SK-N-SH (cell line): ENCODE measurements at regions not wholly inside any gene's neighbourhood (a gene's known extent, or its start where the extent isn't known, plus 50 kb on each side); places are given as distances from the start of the nearest gene placed in this dataset.

ENCODE experiments used
- CTCF ChIA-PET: fragments of 300-600, 350-600 bp; formaldehyde crosslinking; extraction: SDS; loops from one replicate; lab custom pipeline; 2021; lab: Yijun Ruan, JAX
- POLR2A ChIA-PET: fragments of 350-600 bp; sonication (Branson Sonifier 250); formaldehyde crosslinking; extraction: SDS; loops from one replicate; lab custom pipeline; 2020; ENCODE audit warnings: antibody characterized with exemption, inconsistent platforms; lab: Yijun Ruan, JAX
- DNase-seq: peaks from one replicate; pipeline ENCODE4 v3.0.0; 2012
- H2AFZ ChIP-seq: fragments of 200-600 bp; sonication (generic); 2 replicates; pipeline ENCODE4 v1.8.1; 2016; ENCODE audit warnings: antibody characterized with exemption, mild to moderate bottlenecking, low read depth
- H3F3A ChIP-seq: fragments of 200-600 bp; sonication (generic); replicated peaks from 2 replicates; pipeline ENCODE3; 2016; ENCODE audit warnings: antibody characterized with exemption, mild to moderate bottlenecking; ENCODE audit not compliant: insufficient read depth
- H3K27ac ChIP-seq, 2 experiments: fragments of 200-500 bp in 1 of 2; fragments of 200-600 bp in 1 of 2; sonication (Bioruptor generic) in 1 of 2; sonication (generic), shearing (Covaris generic) in 1 of 2; 2 replicates each; pipeline versions ENCODE4 v1.5.1 to v1.6.1; 2014 to 2016; ENCODE audit warnings: low read depth in 2 of 2, inconsistent platforms in 1 of 2, low read length in 1 of 2, mild to moderate bottlenecking in 1 of 2, mixed read lengths in 1 of 2
- H3K27me3 ChIP-seq: fragments of 200-600 bp; sonication (generic), shearing (Covaris generic); 2 replicates; pipeline ENCODE4 v1.6.1; 2016; ENCODE audit warnings: mixed run types; ENCODE audit not compliant: insufficient read depth
- H3K36me3 ChIP-seq, 2 experiments: fragments of 200-500 bp in 1 of 2; fragments of 200-600 bp in 1 of 2; sonication (Bioruptor generic) in 1 of 2; sonication (generic) in 1 of 2; replicated peaks in 1 of 2; 2 replicates each; pipeline versions ENCODE3 to v1.5.1; 2014 to 2016; ENCODE audit warnings: low read length in 1 of 2, mild to moderate bottlenecking in 1 of 2; ENCODE audit not compliant: insufficient read depth in 2 of 2, control insufficient read depth in 1 of 2
- H3K4me1 ChIP-seq, 2 experiments: fragments of 200-500 bp in 1 of 2; fragments of 200-600 bp in 1 of 2; sonication (Bioruptor generic) in 1 of 2; sonication (generic), shearing (Covaris generic) in 1 of 2; 2 replicates each; pipeline versions ENCODE4 v1.5.1 to v1.6.1; 2014 to 2016; ENCODE audit warnings: low read depth in 1 of 2, low read length in 1 of 2, mixed run types in 1 of 2; ENCODE audit not compliant: insufficient read depth in 2 of 2, control insufficient read depth in 1 of 2
- H3K4me2 ChIP-seq: fragments of 200-600 bp; sonication (generic), shearing (Covaris generic); 2 replicates; pipeline ENCODE4 v1.6.1; 2017; ENCODE audit warnings: mixed run types
- H3K4me3 ChIP-seq, 2 experiments: fragments of 200-500 bp in 1 of 2; fragments of 200-600 bp in 1 of 2; sonication (Bioruptor generic) in 1 of 2; sonication (generic), shearing (Covaris generic) in 1 of 2; 2 replicates each; pipeline versions ENCODE4 v1.5.1 to v1.8.1; 2014 to 2016; ENCODE audit warnings: low read depth in 2 of 2, inconsistent platforms in 1 of 2, low read length in 1 of 2, mild to moderate bottlenecking in 1 of 2, mixed read lengths in 1 of 2, moderate library complexity in 1 of 2
- H3K79me2 ChIP-seq: fragments of 200-600 bp; sonication (generic); 2 replicates; pipeline ENCODE4 v1.8.1; 2017; ENCODE audit warnings: mild to moderate bottlenecking; ENCODE audit not compliant: insufficient read depth
- H3K9ac ChIP-seq: fragments of 200-600 bp; sonication (generic); 2 replicates; pipeline ENCODE4 v1.6.1; 2017; ENCODE audit warnings: mixed run types
- H3K9me2 ChIP-seq: fragments of 200-600 bp; sonication (generic); 2 replicates; pipeline ENCODE4 v1.6.1; 2017; ENCODE audit warnings: mixed run types
- H3K9me3 ChIP-seq: fragments of 200-600 bp; sonication (generic); 2 replicates; pipeline ENCODE4 v1.6.1; 2017; ENCODE audit warnings: mixed run types, mild to moderate bottlenecking, moderate library complexity
- H4K20me1 ChIP-seq: fragments of 200-600 bp; sonication (generic); 2 replicates; pipeline ENCODE4 v1.6.1; 2017; ENCODE audit warnings: mild to moderate bottlenecking, mixed run types; ENCODE audit not compliant: insufficient read depth
- GABPA ChIP-seq: IDR thresholded peaks from 2 replicates; pipeline ENCODE4 v1.4.0; 2012; ENCODE audit warnings: low read depth, mild to moderate bottlenecking
- NRF1 ChIP-seq: IDR thresholded peaks from 2 replicates; pipeline ENCODE4 v1.6.1; 2012; ENCODE audit warnings: low read depth, mild to moderate bottlenecking, low read length
- POLR2AphosphoS5 ChIP-seq: IDR thresholded peaks from 2 replicates; pipeline ENCODE4 v1.6.1; 2012; ENCODE audit warnings: low read depth, low read length
- RAD21 ChIP-seq: IDR thresholded peaks from 2 replicates; pipeline ENCODE4 v1.6.1; 2012; ENCODE audit warnings: mild to moderate bottlenecking, low read length
- RXRA ChIP-seq: IDR thresholded peaks from 2 replicates; pipeline ENCODE4 v1.4.0; 2012; ENCODE audit warnings: low read depth, mild to moderate bottlenecking, borderline replicate concordance
- TAF1 ChIP-seq: IDR thresholded peaks from 2 replicates; pipeline ENCODE4 v1.6.1; 2012; ENCODE audit warnings: low read depth, mild to moderate bottlenecking, low read length, moderate library complexity, borderline replicate concordance
- TCF12 ChIP-seq: IDR thresholded peaks from 2 replicates; pipeline ENCODE4 v1.4.0; 2012
- WGBS: methylation state at CpG from one replicate; pipeline ENCODE4 v1.1.6; 2017; ENCODE audit warnings: low lambda C conversion rate; 5-methylcytosine and 5-hydroxymethylcytosine counted together
- TF ChIP-seq, protein P1 (sequence below): fragments of 200-600 bp; sonication (generic); IDR thresholded peaks from 2 replicates; pipeline ENCODE4 v1.6.1; 2017; ENCODE audit warnings: antibody characterized with exemption, mild to moderate bottlenecking, moderate library complexity
- TF ChIP-seq, protein P2 (sequence below): IDR thresholded peaks from 2 replicates; pipeline ENCODE4 v1.4.0; 2012; ENCODE audit warnings: low read depth, borderline replicate concordance

DNA sequence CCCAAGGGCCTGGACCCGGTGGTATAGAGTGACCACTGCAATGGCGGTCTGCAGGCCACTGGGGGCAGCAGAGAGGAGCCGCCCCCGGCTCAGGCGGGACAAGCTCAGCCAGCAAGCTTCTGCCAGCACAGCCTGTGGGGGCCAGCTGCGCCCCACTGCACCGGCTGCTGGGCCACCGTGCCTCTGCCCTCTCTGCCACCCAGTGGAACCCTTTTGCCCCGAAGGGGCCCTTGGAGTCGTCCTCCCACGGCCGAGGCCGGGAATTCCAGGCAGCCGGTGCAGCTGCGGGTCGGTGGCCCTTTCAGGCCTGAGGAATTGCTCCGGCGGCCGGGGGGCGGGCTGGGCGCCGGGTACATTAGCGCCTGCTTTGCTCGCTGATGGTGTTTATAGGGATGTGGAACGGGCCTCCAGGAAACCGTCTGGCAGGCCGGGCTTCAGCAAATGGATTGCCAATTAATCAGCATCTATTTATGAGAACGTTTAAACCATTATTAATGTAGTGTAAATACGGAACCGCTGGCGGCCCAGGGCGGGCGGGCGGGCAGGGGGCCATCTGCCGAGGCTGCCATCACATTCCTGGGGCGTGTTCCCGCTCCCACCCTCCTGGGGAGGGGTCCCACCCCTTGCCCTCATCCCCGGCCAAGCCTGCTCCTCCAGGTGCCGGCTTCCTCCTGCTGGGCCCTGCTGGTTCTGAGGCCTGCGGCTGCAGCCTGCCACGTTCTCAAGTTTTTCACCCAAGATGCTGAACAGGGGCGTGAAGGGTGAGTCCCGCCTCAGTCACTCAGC, 127.4 kb downstream of the BARX1 start:
- Histone ChIP-seq H2AFZ (0 out of 2 replicates have a peak overlapping the region, but pooled peaks have one; percentile 46), H3F3A (no peaks in the 10 kb centered on the region), H3K27me3 (no peaks in the 10 kb centered on the region), H3K4me2 (peak overlapping the region; percentile 59; the same call in 1 of the 2 replicates), H3K79me2 (no peaks in the 10 kb centered on the region), H3K9me3 (no peaks in the 10 kb centered on the region), H3K36me3 (no peaks in the 10 kb centered on the region), H3K27ac (no peak overlapping the region), H3K9ac (no peak overlapping the region), H3K4me1 (no peaks in the 10 kb centered on the region; a peak in 1 of 4 replicates), H3K4me3 (peak overlapping the region; percentile 32 to 39; a peak in 3 of 4 replicates), H4K20me1 (no peaks in the 10 kb centered on the region), H3K9me2 (no peaks in the 10 kb centered on the region)
- CTCF ChIA-PET = interaction anchor here (0.6 to 2.0 kb wide), 32 partner anchors 8 to 401 kb away, joined by 3 to 11 read pairs (median 4); no protein-coding TSS in a partner anchor
- POLR2A ChIA-PET = no interaction called here
- TF ChIP-seq, protein P1, sequence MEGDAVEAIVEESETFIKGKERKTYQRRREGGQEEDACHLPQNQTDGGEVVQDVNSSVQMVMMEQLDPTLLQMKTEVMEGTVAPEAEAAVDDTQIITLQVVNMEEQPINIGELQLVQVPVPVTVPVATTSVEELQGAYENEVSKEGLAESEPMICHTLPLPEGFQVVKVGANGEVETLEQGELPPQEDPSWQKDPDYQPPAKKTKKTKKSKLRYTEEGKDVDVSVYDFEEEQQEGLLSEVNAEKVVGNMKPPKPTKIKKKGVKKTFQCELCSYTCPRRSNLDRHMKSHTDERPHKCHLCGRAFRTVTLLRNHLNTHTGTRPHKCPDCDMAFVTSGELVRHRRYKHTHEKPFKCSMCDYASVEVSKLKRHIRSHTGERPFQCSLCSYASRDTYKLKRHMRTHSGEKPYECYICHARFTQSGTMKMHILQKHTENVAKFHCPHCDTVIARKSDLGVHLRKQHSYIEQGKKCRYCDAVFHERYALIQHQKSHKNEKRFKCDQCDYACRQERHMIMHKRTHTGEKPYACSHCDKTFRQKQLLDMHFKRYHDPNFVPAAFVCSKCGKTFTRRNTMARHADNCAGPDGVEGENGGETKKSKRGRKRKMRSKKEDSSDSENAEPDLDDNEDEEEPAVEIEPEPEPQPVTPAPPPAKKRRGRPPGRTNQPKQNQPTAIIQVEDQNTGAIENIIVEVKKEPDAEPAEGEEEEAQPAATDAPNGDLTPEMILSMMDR = peak; percentile 64
- peak; percentile 49; the same call in 1 of the 2 replicates for TF ChIP-seq RAD21
- TF ChIP-seq POLR2AphosphoS5 = no peak
- peak; percentile 96 for DNase-seq
- no CpG with 5 or more reads among the region's 43 CpGs for WGBS

DNA sequence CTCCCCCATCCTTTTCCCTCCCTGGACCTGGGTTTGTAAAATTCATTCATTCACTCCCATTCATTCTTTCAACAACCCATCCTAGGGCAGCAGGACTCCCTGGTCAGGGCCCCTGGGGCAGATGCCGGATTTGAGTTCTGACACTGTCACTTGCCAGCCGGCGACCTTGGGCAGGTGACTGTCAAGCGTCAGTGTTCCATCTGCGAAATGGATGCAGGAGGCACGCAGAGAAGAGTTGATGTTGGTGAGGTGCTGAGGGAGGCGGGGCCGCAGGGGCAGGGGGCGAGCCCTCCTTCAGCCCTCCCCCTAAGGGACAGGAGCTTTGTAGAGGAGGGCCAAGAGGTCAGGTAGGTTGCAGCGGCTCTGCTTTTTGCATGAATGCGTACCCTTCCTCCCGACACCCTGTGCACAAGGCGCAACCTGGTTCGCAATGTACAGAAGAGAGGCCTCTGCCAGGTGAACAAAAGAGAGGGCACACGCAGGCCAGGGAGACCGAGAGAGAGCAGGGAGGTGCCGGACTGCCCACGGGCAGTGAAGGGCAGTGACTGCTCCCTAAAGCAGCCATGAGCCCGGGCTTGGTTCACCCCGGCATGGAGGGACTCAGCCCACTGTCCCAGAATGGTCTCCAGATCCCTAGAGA, 128.1 kb downstream of the BARX1 start:
- Histone ChIP-seq H3K4me1 (no peaks in the 10 kb centered on the region; a peak in 1 of 4 replicates), H3K27me3 (no peaks in the 10 kb centered on the region), H3K27ac (no peak overlapping the region), H3K9ac (no peak overlapping the region), H3K4me2 (no peak overlapping the region), H3K79me2 (no peaks in the 10 kb centered on the region), H4K20me1 (no peaks in the 10 kb centered on the region), H3K9me3 (no peaks in the 10 kb centered on the region), H2AFZ (no peak overlapping the region), H3F3A (no peaks in the 10 kb centered on the region), H3K4me3 (peak overlapping the region in 1 of 2 experiments; percentile 39; a peak in 1 of 4 replicates), H3K36me3 (no peaks in the 10 kb centered on the region), H3K9me2 (no peaks in the 10 kb centered on the region)
- DNase-seq = peak; percentile 39
- 73% methylated on average over 16 of the region's 20 CpGs for WGBS
- no peak for TF ChIP-seq RXRA
- TF ChIP-seq GABPA = no peak
- TF ChIP-seq TAF1 = no peak
- no peak for TF ChIP-seq RAD21
- no peak for TF ChIP-seq NRF1
- TF ChIP-seq, protein P2, sequence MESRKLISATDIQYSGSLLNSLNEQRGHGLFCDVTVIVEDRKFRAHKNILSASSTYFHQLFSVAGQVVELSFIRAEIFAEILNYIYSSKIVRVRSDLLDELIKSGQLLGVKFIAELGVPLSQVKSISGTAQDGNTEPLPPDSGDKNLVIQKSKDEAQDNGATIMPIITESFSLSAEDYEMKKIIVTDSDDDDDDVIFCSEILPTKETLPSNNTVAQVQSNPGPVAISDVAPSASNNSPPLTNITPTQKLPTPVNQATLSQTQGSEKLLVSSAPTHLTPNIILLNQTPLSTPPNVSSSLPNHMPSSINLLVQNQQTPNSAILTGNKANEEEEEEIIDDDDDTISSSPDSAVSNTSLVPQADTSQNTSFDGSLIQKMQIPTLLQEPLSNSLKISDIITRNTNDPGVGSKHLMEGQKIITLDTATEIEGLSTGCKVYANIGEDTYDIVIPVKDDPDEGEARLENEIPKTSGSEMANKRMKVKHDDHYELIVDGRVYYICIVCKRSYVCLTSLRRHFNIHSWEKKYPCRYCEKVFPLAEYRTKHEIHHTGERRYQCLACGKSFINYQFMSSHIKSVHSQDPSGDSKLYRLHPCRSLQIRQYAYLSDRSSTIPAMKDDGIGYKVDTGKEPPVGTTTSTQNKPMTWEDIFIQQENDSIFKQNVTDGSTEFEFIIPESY = no peak
- TF ChIP-seq TCF12 = no peak
- ChIA-PET CTCF (interaction anchor here (0.6 to 2.0 kb wide), 22 partner anchors 8 to 236 kb away, joined by 3 to 11 read pairs (median 4); no protein-coding TSS in a partner anchor), POLR2A (no interaction called here)
